ENCODE measurements at regions not wholly inside any gene's neighbourhood (a gene's known extent, or its start where the extent isn't known, plus 50 kb on each side); places are given as distances from the start of the nearest gene placed in this dataset.

- H3K36me3 ChIP-seq (ENCODE audit: insufficient read depth, low read length): no peaks in the 10 kb centered on the region
- TF ChIP-seq EZH2 (IDR thresholded peaks at IDR 0.05; ENCODE audit: borderline replicate concordance, low read depth, low read length, severe bottlenecking): no peak
- no peak for TF ChIP-seq CTCF (IDR thresholded peaks at IDR 0.05; ENCODE audit: borderline replicate concordance, extremely low read depth, low read length, poor library complexity, severe bottlenecking)
- ATAC-seq (ENCODE audit: insufficient read depth, low read depth): no peak
Observed at GRCh38 chr1:238404481-238404880, 513.8 kb upstream of the ZP4 start.

GRCh38 chr1:238401144-238401543 is 510.4 kb upstream of the ZP4 start:
- no peaks in the 10 kb centered on the region for H3K36me3 ChIP-seq (ENCODE audit: insufficient read depth, low read length)
- H3K27me3 ChIP-seq (ENCODE audit: insufficient read depth, low read length, poor library complexity): no peaks in the 10 kb centered on the region
- no peak for ATAC-seq (ENCODE audit: insufficient read depth, low read depth)

More at GRCh38 chr1:238404481-238404880, 513.8 kb upstream of the ZP4 start:
- Histone ChIP-seq H3K4me1 (ENCODE audit: insufficient read depth, low read length) (no peaks in the 10 kb centered on the region), H3K79me2 (ENCODE audit: insufficient read depth, low read length) (no peaks in the 10 kb centered on the region), H3K4me3 (ENCODE audit: low read depth in 1 of 2, low read length in 2 of 2) (no peak overlapping the region), H2AFZ (ENCODE audit: low read depth, low read length) (no peak overlapping the region), H3K9me3 (ENCODE audit: insufficient read depth, low read length, severe bottlenecking) (no peaks in the 10 kb centered on the region), H3K4me2 (ENCODE audit: insufficient read depth, low read length) (no peak overlapping the region), H3K9ac (ENCODE audit: low read depth, low read length) (no peak overlapping the region), H3K27me3 (ENCODE audit: insufficient read depth, low read length, poor library complexity) (no peaks in the 10 kb centered on the region), H4K20me1 (ENCODE audit: insufficient read depth, low read length) (no peaks in the 10 kb centered on the region), H3K27ac (ENCODE audit: low read length) (no peak overlapping the region)
- no peak for DNase-seq

GRCh38 chr1:238399558-238399957 is 508.8 kb upstream of the ZP4 start:
- no peak for ATAC-seq (ENCODE audit: insufficient read depth, low read depth)
- Histone ChIP-seq H3K9me3 (ENCODE audit: insufficient read depth, low read length, severe bottlenecking) (no peaks in the 10 kb centered on the region), H3K36me3 (ENCODE audit: insufficient read depth, low read length) (no peaks in the 10 kb centered on the region), H3K9ac (ENCODE audit: low read depth, low read length) (no peak overlapping the region), H4K20me1 (ENCODE audit: insufficient read depth, low read length) (no peaks in the 10 kb centered on the region), H2AFZ (ENCODE audit: low read depth, low read length) (no peak overlapping the region), H3K27ac (ENCODE audit: low read length) (no peak overlapping the region), H3K4me1 (ENCODE audit: insufficient read depth, low read length) (no peaks in the 10 kb centered on the region), H3K4me2 (ENCODE audit: insufficient read depth, low read length) (no peak overlapping the region), H3K4me3 (ENCODE audit: low read depth in 1 of 2, low read length in 2 of 2) (no peak overlapping the region), H3K27me3 (ENCODE audit: insufficient read depth, low read length, poor library complexity) (no peaks in the 10 kb centered on the region), H3K79me2 (ENCODE audit: insufficient read depth, low read length) (no peaks in the 10 kb centered on the region)
- TF ChIP-seq CTCF (IDR thresholded peaks at IDR 0.05; ENCODE audit: borderline replicate concordance, extremely low read depth, low read length, poor library complexity, severe bottlenecking) (no peak), EZH2 (IDR thresholded peaks at IDR 0.05; ENCODE audit: borderline replicate concordance, low read depth, low read length, severe bottlenecking) (no peak)
- no peak for DNase-seq

More at GRCh38 chr1:238401144-238401543, 510.4 kb upstream of the ZP4 start:
- Histone ChIP-seq H3K9me3 (ENCODE audit: insufficient read depth, low read length, severe bottlenecking) (no peaks in the 10 kb centered on the region), H3K79me2 (ENCODE audit: insufficient read depth, low read length) (no peaks in the 10 kb centered on the region), H4K20me1 (ENCODE audit: insufficient read depth, low read length) (no peaks in the 10 kb centered on the region), H3K4me2 (ENCODE audit: insufficient read depth, low read length) (no peak overlapping the region), H3K9ac (ENCODE audit: low read depth, low read length) (no peak overlapping the region), H3K4me1 (ENCODE audit: insufficient read depth, low read length) (no peaks in the 10 kb centered on the region), H3K4me3 (ENCODE audit: low read depth in 1 of 2, low read length in 2 of 2) (no peak overlapping the region), H2AFZ (ENCODE audit: low read depth, low read length) (no peak overlapping the region), H3K27ac (ENCODE audit: low read length) (no peak overlapping the region)
- TF ChIP-seq EZH2 (IDR thresholded peaks at IDR 0.05; ENCODE audit: borderline replicate concordance, low read depth, low read length, severe bottlenecking): no peak
- no peak for TF ChIP-seq CTCF (IDR thresholded peaks at IDR 0.05; ENCODE audit: borderline replicate concordance, extremely low read depth, low read length, poor library complexity, severe bottlenecking)
- no peak for DNase-seq

GRCh38 chr1:238396140-238396539 is 505.4 kb upstream of the ZP4 start:
- TF ChIP-seq EZH2 (IDR thresholded peaks at IDR 0.05; ENCODE audit: borderline replicate concordance, low read depth, low read length, severe bottlenecking): no peak
- TF ChIP-seq CTCF (IDR thresholded peaks at IDR 0.05; ENCODE audit: borderline replicate concordance, extremely low read depth, low read length, poor library complexity, severe bottlenecking): no peak
- H3K79me2 ChIP-seq (ENCODE audit: insufficient read depth, low read length): no peaks in the 10 kb centered on the region
- H3K27ac ChIP-seq (ENCODE audit: low read length): no peak overlapping the region
- no peaks in the 10 kb centered on the region for H3K27me3 ChIP-seq (ENCODE audit: insufficient read depth, low read length, poor library complexity)
- no peak overlapping the region for H3K4me2 ChIP-seq (ENCODE audit: insufficient read depth, low read length)
- H3K9me3 ChIP-seq (ENCODE audit: insufficient read depth, low read length, severe bottlenecking): no peaks in the 10 kb centered on the region
- H3K36me3 ChIP-seq (ENCODE audit: insufficient read depth, low read length): no peaks in the 10 kb centered on the region
- no peak overlapping the region for H3K4me3 ChIP-seq (ENCODE audit: low read depth in 1 of 2, low read length in 2 of 2)
- H3K4me1 ChIP-seq (ENCODE audit: insufficient read depth, low read length): no peaks in the 10 kb centered on the region
- no peak overlapping the region for H3K9ac ChIP-seq (ENCODE audit: low read depth, low read length)
- DNase-seq (no peak), ATAC-seq (ENCODE audit: insufficient read depth, low read depth) (no peak)
- H4K20me1 ChIP-seq (ENCODE audit: insufficient read depth, low read length): no peaks in the 10 kb centered on the region
- no peak overlapping the region for H2AFZ ChIP-seq (ENCODE audit: low read depth, low read length)

Data from DND-41 (cell line).